HL-60 (cell line): ENCODE measurements at regions not wholly inside any gene's neighbourhood (a gene's known extent, or its start where the extent isn't known, plus 50 kb on each side); places are given as distances from the start of the nearest gene placed in this dataset.

Source experiments
- DNase-seq, 2 experiments: peaks; one replicate each; pipeline ENCODE4 v3.0.0-alpha.2; 2010 to 2020; ENCODE audit warnings: low read depth in 1 of 2, low spot score in 1 of 2
- H3K27ac ChIP-seq: fragments of 250-450 bp; sonication (Bioruptor Pico); replicated peaks from 2 replicates; pipeline ENCODE4 v1.5.1; 2020; ENCODE audit warnings: mild to moderate bottlenecking, moderate library complexity
- H3K27me3 ChIP-seq: fragments of 250-450 bp; sonication (Bioruptor Pico); 2 replicates; pipeline ENCODE4 v1.5.1; 2021; ENCODE audit warnings: mild to moderate bottlenecking, moderate library complexity; ENCODE audit not compliant: insufficient read depth, poor library complexity, severe bottlenecking
- H3K4me3 ChIP-seq: replicated peaks from 2 replicates; pipeline ENCODE4 v1.5.1; 2011; ENCODE audit warnings: mild to moderate bottlenecking, control low read depth, low read length; ENCODE audit not compliant: insufficient read depth
- CTCF ChIP-seq: IDR thresholded peaks from one replicate; pipeline ENCODE4 v1.5.1; 2011; ENCODE audit warnings: low read length, control low read depth, inconsistent platforms; ENCODE audit not compliant: insufficient read depth
- GABPA ChIP-seq: IDR thresholded peaks from 2 replicates; pipeline ENCODE4 v1.6.1; 2012; ENCODE audit warnings: low read depth
- POLR2AphosphoS5 ChIP-seq: IDR thresholded peaks from 2 replicates; pipeline ENCODE4 v1.6.1; 2012; ENCODE audit warnings: low read depth
- REST ChIP-seq: IDR thresholded peaks from 2 replicates; pipeline ENCODE4 v1.6.1; 2012; ENCODE audit warnings: low read depth; ENCODE audit not compliant: insufficient replicate concordance
- SPI1 ChIP-seq: IDR thresholded peaks from 2 replicates; pipeline ENCODE4 v1.6.1; 2012; ENCODE audit warnings: low read depth, mild to moderate bottlenecking, borderline replicate concordance

- TF ChIP-seq CTCF (no peak), POLR2AphosphoS5 (no peak), REST (no peak), SPI1 (no peak), GABPA (no peak)
- no peak overlapping the region for H3K27ac ChIP-seq
- DNase-seq, result no peak
- no peak overlapping the region for H3K4me3 ChIP-seq
- no peaks in the 10 kb centered on the region for H3K27me3 ChIP-seq
Measured at GRCh38 chr2:150138587-150138986, 348.9 kb downstream of the RND3 start.

GRCh38 chr2:150137338-150138069 lies 350.0 kb downstream of the RND3 start:
- TF ChIP-seq CTCF, result no peak
- TF ChIP-seq REST, result no peak
- TF ChIP-seq POLR2AphosphoS5, result no peak
- no peak for DNase-seq
- no peak overlapping the region for H3K27ac ChIP-seq

GRCh38 chr2:150136893-150137292 lies 350.6 kb downstream of the RND3 start:
- Histone ChIP-seq H3K4me3 (no peak overlapping the region), H3K27me3 (no peaks in the 10 kb centered on the region), H3K27ac (no peak overlapping the region)
- no peak for TF ChIP-seq POLR2AphosphoS5
- TF ChIP-seq GABPA, result no peak
- no peak for TF ChIP-seq CTCF
- no peak for TF ChIP-seq SPI1
- no peak for TF ChIP-seq REST
- no peak for DNase-seq

More at GRCh38 chr2:150137338-150138069, 350.0 kb downstream of the RND3 start:
- Histone ChIP-seq H3K4me3 (no peak overlapping the region), H3K27me3 (no peaks in the 10 kb centered on the region)
